AG09319 (cell line): ENCODE measurements at regions not wholly inside any gene's neighbourhood (a gene's known extent, or its start where the extent isn't known, plus 50 kb on each side); places are given as distances from the start of the nearest gene placed in this dataset.

Experiments used
- DNase-seq: peaks from one replicate; pipeline ENCODE4 v3.0.0-alpha.2; 2010; ENCODE audit warnings: low read depth; ENCODE audit errors: extremely low read depth
- CTCF ChIP-seq: IDR thresholded peaks from 2 replicates; pipeline ENCODE4 v1.5.1; 2011; ENCODE audit warnings: low read depth, mild to moderate bottlenecking, inconsistent platforms, low read length, moderate library complexity

- no peak for TF ChIP-seq CTCF
- no peak for DNase-seq
These were observed 172.3 kb downstream of the SPRY1 start for GRCh38 chr4:123568936-123569335.

GRCh38 chr4:123569541-123569940, 172.9 kb downstream of the SPRY1 start:
- TF ChIP-seq CTCF: no peak
- no peak for DNase-seq

- TF ChIP-seq CTCF: no peak
- no peak for DNase-seq
These were observed 177.4 kb downstream of the SPRY1 start for GRCh38 chr4:123573866-123574508.

GRCh38 chr4:123575291-123575690, 178.7 kb downstream of the SPRY1 start:
- TF ChIP-seq CTCF: no peak

GRCh38 chr4:123577225-123577906, 180.8 kb downstream of the SPRY1 start:
- DNase-seq: no peak

More at GRCh38 chr4:123575291-123575690, 178.7 kb downstream of the SPRY1 start:
- DNase-seq: no peak

GRCh38 chr4:123578276-123579029, 181.9 kb downstream of the SPRY1 start:
- no peak for TF ChIP-seq CTCF

More at GRCh38 chr4:123577225-123577906, 180.8 kb downstream of the SPRY1 start:
- no peak for TF ChIP-seq CTCF

GRCh38 chr4:123579961-123580360, 183.4 kb downstream of the SPRY1 start:
- DNase-seq: no peak
- no peak for TF ChIP-seq CTCF

More at GRCh38 chr4:123578276-123579029, 181.9 kb downstream of the SPRY1 start:
- DNase-seq: no peak
